ENCODE measurements at regions not wholly inside any gene's neighbourhood (a gene's known extent, or its start where the extent isn't known, plus 50 kb on each side); places are given as distances from the start of the nearest gene placed in this dataset.

DNA sequence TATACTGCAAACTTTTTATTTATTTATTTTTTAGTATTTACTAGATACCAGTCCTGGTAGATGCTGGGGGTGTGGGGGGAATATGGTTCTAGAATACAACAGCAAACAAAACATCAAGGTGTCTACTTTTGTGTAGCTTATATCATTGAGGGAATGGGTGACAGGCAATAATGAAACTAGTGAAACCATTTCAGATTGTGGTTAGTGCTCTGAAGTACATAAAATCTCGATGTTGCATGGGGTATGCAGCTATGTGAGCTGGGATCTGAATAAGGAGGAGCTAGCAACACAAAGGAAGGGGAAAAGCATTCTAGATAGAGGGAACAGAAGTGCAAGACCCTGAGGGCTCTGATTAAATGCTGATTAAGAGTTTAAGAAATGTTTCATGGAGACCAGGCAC is 103.5 kb downstream of the WT1 start:
- Histone ChIP-seq H3K27ac (replicated peaks) (no peak overlapping the region), H3K4me3 (replicated peaks; ENCODE audit: insufficient read depth, low read length) (no peak overlapping the region), H3K27me3 (ENCODE audit: insufficient read depth, poor library complexity, severe bottlenecking) (peaks cover 3% of the 10 kb centered on the region)
- TF ChIP-seq, protein P1, sequence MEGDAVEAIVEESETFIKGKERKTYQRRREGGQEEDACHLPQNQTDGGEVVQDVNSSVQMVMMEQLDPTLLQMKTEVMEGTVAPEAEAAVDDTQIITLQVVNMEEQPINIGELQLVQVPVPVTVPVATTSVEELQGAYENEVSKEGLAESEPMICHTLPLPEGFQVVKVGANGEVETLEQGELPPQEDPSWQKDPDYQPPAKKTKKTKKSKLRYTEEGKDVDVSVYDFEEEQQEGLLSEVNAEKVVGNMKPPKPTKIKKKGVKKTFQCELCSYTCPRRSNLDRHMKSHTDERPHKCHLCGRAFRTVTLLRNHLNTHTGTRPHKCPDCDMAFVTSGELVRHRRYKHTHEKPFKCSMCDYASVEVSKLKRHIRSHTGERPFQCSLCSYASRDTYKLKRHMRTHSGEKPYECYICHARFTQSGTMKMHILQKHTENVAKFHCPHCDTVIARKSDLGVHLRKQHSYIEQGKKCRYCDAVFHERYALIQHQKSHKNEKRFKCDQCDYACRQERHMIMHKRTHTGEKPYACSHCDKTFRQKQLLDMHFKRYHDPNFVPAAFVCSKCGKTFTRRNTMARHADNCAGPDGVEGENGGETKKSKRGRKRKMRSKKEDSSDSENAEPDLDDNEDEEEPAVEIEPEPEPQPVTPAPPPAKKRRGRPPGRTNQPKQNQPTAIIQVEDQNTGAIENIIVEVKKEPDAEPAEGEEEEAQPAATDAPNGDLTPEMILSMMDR (IDR thresholded peaks at IDR 0.05; ENCODE audit: insufficient read depth, low read length) = no peak
- TF ChIP-seq POLR2AphosphoS5 (IDR thresholded peaks at IDR 0.05; ENCODE audit: low read depth) (no peak), SPI1 (IDR thresholded peaks at IDR 0.05; ENCODE audit: borderline replicate concordance, low read depth) (no peak), GABPA (IDR thresholded peaks at IDR 0.05; ENCODE audit: low read depth) (no peak)
- TF ChIP-seq, protein P2, sequence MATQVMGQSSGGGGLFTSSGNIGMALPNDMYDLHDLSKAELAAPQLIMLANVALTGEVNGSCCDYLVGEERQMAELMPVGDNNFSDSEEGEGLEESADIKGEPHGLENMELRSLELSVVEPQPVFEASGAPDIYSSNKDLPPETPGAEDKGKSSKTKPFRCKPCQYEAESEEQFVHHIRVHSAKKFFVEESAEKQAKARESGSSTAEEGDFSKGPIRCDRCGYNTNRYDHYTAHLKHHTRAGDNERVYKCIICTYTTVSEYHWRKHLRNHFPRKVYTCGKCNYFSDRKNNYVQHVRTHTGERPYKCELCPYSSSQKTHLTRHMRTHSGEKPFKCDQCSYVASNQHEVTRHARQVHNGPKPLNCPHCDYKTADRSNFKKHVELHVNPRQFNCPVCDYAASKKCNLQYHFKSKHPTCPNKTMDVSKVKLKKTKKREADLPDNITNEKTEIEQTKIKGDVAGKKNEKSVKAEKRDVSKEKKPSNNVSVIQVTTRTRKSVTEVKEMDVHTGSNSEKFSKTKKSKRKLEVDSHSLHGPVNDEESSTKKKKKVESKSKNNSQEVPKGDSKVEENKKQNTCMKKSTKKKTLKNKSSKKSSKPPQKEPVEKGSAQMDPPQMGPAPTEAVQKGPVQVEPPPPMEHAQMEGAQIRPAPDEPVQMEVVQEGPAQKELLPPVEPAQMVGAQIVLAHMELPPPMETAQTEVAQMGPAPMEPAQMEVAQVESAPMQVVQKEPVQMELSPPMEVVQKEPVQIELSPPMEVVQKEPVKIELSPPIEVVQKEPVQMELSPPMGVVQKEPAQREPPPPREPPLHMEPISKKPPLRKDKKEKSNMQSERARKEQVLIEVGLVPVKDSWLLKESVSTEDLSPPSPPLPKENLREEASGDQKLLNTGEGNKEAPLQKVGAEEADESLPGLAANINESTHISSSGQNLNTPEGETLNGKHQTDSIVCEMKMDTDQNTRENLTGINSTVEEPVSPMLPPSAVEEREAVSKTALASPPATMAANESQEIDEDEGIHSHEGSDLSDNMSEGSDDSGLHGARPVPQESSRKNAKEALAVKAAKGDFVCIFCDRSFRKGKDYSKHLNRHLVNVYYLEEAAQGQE (IDR thresholded peaks at IDR 0.05; ENCODE audit: insufficient replicate concordance, low read depth) = no peak
- DNase-seq (ENCODE audit: low read depth in 1 of 2, low spot score in 1 of 2) = no peak

DNA sequence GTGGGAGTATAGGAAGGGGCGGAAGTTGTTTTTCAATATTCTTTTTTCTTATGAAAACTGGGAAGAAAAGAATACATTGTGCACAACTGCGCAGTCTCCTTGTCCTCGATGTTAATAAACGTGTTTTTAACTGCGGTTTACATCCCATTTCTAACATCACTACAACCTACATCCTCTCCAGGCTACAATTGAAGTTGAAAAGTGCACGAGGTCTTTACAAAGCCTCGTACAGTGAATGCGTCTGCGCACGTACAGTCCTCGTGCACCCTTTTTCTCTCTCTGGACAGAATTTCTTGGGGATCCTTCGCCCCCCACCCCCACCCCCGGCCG is 102.4 kb downstream of the WT1 start:
- DNase-seq (ENCODE audit: low read depth in 1 of 2, low spot score in 1 of 2) = no peak
- Histone ChIP-seq H3K27me3 (ENCODE audit: insufficient read depth, poor library complexity, severe bottlenecking) (peaks cover 3% of the 10 kb centered on the region), H3K27ac (replicated peaks) (no peak overlapping the region), H3K4me3 (replicated peaks; ENCODE audit: insufficient read depth, low read length) (peak overlapping the region; percentile 35)
- TF ChIP-seq GABPA (IDR thresholded peaks at IDR 0.05; ENCODE audit: low read depth) (no peak), POLR2AphosphoS5 (IDR thresholded peaks at IDR 0.05; ENCODE audit: low read depth) (no peak), SPI1 (IDR thresholded peaks at IDR 0.05; ENCODE audit: borderline replicate concordance, low read depth) (no peak)
- TF ChIP-seq, protein P2 (IDR thresholded peaks at IDR 0.05; ENCODE audit: insufficient replicate concordance, low read depth) = no peak
- TF ChIP-seq, protein P1 (IDR thresholded peaks at IDR 0.05; ENCODE audit: insufficient read depth, low read length) = no peak

DNA sequence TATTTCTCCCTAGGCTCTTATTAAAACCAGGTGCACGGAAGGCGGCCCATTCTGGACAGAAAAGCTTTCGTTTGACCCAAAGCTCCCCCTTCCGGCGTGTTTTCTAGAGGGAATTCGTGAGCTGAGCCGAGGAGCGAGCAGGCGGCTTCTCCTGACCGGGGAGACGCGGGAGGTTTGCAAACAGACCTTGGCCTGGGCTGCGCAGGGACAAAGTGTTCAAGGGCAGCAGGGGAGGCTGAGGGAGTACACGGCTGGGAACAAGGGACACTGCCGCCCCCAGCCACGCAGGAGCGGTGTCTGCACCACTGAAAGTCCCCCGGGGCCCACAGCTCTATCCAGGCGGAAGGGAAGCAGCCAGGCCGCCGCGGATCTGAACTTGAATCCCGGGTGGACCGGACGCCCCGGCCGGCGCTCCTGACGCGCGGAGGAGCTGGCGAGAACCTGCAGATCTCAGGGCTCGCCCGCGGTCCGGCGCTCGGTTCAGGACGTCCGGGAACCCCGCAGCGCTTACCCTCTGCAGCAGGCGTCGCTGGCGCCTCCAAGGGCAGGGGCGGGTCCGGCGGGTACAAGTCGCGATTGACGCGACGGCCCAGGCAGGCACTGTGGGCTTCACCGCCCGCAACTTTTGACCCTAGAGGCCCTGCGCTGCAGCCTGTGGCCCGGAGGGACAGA is 101.9 kb downstream of the WT1 start:
- peak overlapping the region; percentile 35 for H3K4me3 ChIP-seq (replicated peaks; ENCODE audit: insufficient read depth, low read length)
- H3K27ac ChIP-seq (replicated peaks) = no peak overlapping the region
- TF ChIP-seq, protein P1 (IDR thresholded peaks at IDR 0.05; ENCODE audit: insufficient read depth, low read length) = no peak
- TF ChIP-seq GABPA (IDR thresholded peaks at IDR 0.05; ENCODE audit: low read depth) (no peak), POLR2AphosphoS5 (IDR thresholded peaks at IDR 0.05; ENCODE audit: low read depth) (no peak), SPI1 (IDR thresholded peaks at IDR 0.05; ENCODE audit: borderline replicate concordance, low read depth) (no peak)
- TF ChIP-seq, protein P2 (IDR thresholded peaks at IDR 0.05; ENCODE audit: insufficient replicate concordance, low read depth) = no peak
- peaks cover 3% of the 10 kb centered on the region for H3K27me3 ChIP-seq (ENCODE audit: insufficient read depth, poor library complexity, severe bottlenecking)
- DNase-seq (ENCODE audit: low read depth in 1 of 2, low spot score in 1 of 2) = peak in 1 of 2 experiments; percentile 54
